ENCODE measurements at regions not wholly inside any gene's neighbourhood (a gene's known extent, or its start where the extent isn't known, plus 50 kb on each side); places are given as distances from the start of the nearest gene placed in this dataset.

GRCh38 chr6:6711832-6712448, 123.4 kb downstream of the LY86 start:
- no peak for DNase-seq (ENCODE audit: low read depth in 2 of 2)
- no peak for TF ChIP-seq CTCF (IDR thresholded peaks at IDR 0.05; ENCODE audit: low read depth, low read length)
- no peak overlapping the region for H3K4me3 ChIP-seq (replicated peaks in 1 of 2; ENCODE audit: low read depth in 2 of 2, low read length in 2 of 2)

- no peak for TF ChIP-seq CTCF (IDR thresholded peaks at IDR 0.05; ENCODE audit: low read depth, low read length)
- H3K4me3 ChIP-seq (replicated peaks in 1 of 2; ENCODE audit: low read depth in 2 of 2, low read length in 2 of 2), result no peak overlapping the region
- DNase-seq (ENCODE audit: low read depth in 2 of 2), result peak; percentile 61 to 62
Observed at GRCh38 chr6:6712449-6713403, 124.2 kb downstream of the LY86 start.

GRCh38 chr6:6713657-6714056, 125.1 kb downstream of the LY86 start:
- peak; percentile 27 to 62 for DNase-seq (ENCODE audit: low read depth in 2 of 2)
- no peak overlapping the region for H3K4me3 ChIP-seq (replicated peaks in 1 of 2; ENCODE audit: low read depth in 2 of 2, low read length in 2 of 2)
- TF ChIP-seq CTCF (IDR thresholded peaks at IDR 0.05; ENCODE audit: low read depth, low read length), result no peak

- no peak overlapping the region for H3K4me3 ChIP-seq (replicated peaks in 1 of 2; ENCODE audit: low read depth in 2 of 2, low read length in 2 of 2)
- DNase-seq (ENCODE audit: low read depth in 2 of 2), result no peak
- no peak for TF ChIP-seq CTCF (IDR thresholded peaks at IDR 0.05; ENCODE audit: low read depth, low read length)
Observed at GRCh38 chr6:6714118-6714897, 125.8 kb downstream of the LY86 start.

- DNase-seq (ENCODE audit: low read depth in 2 of 2), result no peak
- TF ChIP-seq CTCF (IDR thresholded peaks at IDR 0.05; ENCODE audit: low read depth, low read length), result no peak
- no peak overlapping the region for H3K4me3 ChIP-seq (replicated peaks in 1 of 2; ENCODE audit: low read depth in 2 of 2, low read length in 2 of 2)
Observed at GRCh38 chr6:6714953-6715352, 126.4 kb downstream of the LY86 start.

- H3K4me3 ChIP-seq (replicated peaks in 1 of 2; ENCODE audit: low read depth in 2 of 2, low read length in 2 of 2), result no peak overlapping the region
- no peak for DNase-seq (ENCODE audit: low read depth in 2 of 2)
- TF ChIP-seq CTCF (IDR thresholded peaks at IDR 0.05; ENCODE audit: low read depth, low read length), result no peak
Observed at GRCh38 chr6:6715465-6715864, 126.9 kb downstream of the LY86 start.
